Upper lobe of left lung (tissue), 4 donors: ENCODE measurements at regions not wholly inside any gene's neighbourhood (a gene's known extent, or its start where the extent isn't known, plus 50 kb on each side); places are given as distances from the start of the nearest gene placed in this dataset.

ENCODE experiments used
- POLR2A ChIP-seq, 4 donors: fragments of 450-650 bp; IDR thresholded peaks; one replicate each; pipeline ENCODE4 v1.5.1; 2016 to 2017; ENCODE audit warnings: antibody characterized with exemption in 4 of 4, mild to moderate bottlenecking in 2 of 4
- POLR2AphosphoS5 ChIP-seq, 2 donors: sonication (generic); formaldehyde crosslinking; IDR thresholded peaks; one replicate each; pipeline ENCODE4 v1.5.1; 2017; ENCODE audit warnings: antibody characterized with exemption in 2 of 2
- TF ChIP-seq, protein P1 (sequence below), 6 experiments: fragments of 450-650 bp in 4 of 6; fragments of 200-600 bp in 2 of 6; sonication (generic) in 2 of 6; IDR thresholded peaks; one replicate each; pipeline ENCODE4 v1.5.1; 2016 to 2019; ENCODE audit warnings: antibody characterized with exemption in 6 of 6

DNA sequence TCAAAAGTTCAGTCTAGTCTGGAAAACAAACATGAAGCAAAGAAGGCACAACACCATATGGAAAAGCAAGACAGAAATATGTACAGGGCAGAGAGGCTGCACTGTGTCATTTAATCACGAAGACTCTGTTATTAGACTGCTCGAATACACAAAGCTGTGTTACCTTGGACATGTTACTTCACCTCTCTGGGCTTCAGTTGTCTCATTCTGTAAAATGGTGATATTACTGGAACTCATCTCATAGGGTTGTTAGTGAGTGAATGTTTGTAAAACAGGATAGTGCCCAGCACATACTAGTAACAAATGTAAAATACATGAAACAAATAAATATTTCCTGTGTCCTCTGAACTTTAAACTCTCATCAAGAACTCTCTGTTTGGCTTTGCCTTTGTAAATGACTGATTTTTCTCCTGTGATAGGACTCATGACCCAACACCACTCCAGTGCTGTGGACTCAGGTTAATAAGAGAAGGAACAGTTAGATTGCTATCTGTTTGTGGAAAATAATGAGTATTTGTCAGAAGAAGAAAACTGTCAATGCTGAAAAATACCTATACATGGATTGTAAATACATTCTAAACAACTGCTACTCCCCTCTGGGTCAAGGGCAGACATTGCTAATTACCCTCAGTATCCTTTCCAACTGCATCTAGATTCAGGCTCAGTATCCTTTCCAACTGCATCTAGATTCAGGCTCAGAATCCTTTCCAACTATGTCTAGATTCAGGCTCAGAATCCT is 62.3 kb downstream of the ZIC5 start:
- TF ChIP-seq POLR2A (IDR thresholded peaks at IDR 0.05) = no peak
- TF ChIP-seq, protein P1, sequence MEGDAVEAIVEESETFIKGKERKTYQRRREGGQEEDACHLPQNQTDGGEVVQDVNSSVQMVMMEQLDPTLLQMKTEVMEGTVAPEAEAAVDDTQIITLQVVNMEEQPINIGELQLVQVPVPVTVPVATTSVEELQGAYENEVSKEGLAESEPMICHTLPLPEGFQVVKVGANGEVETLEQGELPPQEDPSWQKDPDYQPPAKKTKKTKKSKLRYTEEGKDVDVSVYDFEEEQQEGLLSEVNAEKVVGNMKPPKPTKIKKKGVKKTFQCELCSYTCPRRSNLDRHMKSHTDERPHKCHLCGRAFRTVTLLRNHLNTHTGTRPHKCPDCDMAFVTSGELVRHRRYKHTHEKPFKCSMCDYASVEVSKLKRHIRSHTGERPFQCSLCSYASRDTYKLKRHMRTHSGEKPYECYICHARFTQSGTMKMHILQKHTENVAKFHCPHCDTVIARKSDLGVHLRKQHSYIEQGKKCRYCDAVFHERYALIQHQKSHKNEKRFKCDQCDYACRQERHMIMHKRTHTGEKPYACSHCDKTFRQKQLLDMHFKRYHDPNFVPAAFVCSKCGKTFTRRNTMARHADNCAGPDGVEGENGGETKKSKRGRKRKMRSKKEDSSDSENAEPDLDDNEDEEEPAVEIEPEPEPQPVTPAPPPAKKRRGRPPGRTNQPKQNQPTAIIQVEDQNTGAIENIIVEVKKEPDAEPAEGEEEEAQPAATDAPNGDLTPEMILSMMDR (IDR thresholded peaks at IDR 0.05) = no peak
- no peak for TF ChIP-seq POLR2AphosphoS5 (IDR thresholded peaks at IDR 0.05)
